GM21717 (cell line): ENCODE measurements at regions not wholly inside any gene's neighbourhood (a gene's known extent, or its start where the extent isn't known, plus 50 kb on each side); places are given as distances from the start of the nearest gene placed in this dataset.

ENCODE experiments used
- ATAC-seq: cut with Tn5 transposase; IDR thresholded peaks from one replicate; pipeline ENCODE4 v1.9.1; 2021; ENCODE audit warnings: mild to moderate bottlenecking, moderate library complexity; ENCODE audit not compliant: unreplicated experiment

DNA sequence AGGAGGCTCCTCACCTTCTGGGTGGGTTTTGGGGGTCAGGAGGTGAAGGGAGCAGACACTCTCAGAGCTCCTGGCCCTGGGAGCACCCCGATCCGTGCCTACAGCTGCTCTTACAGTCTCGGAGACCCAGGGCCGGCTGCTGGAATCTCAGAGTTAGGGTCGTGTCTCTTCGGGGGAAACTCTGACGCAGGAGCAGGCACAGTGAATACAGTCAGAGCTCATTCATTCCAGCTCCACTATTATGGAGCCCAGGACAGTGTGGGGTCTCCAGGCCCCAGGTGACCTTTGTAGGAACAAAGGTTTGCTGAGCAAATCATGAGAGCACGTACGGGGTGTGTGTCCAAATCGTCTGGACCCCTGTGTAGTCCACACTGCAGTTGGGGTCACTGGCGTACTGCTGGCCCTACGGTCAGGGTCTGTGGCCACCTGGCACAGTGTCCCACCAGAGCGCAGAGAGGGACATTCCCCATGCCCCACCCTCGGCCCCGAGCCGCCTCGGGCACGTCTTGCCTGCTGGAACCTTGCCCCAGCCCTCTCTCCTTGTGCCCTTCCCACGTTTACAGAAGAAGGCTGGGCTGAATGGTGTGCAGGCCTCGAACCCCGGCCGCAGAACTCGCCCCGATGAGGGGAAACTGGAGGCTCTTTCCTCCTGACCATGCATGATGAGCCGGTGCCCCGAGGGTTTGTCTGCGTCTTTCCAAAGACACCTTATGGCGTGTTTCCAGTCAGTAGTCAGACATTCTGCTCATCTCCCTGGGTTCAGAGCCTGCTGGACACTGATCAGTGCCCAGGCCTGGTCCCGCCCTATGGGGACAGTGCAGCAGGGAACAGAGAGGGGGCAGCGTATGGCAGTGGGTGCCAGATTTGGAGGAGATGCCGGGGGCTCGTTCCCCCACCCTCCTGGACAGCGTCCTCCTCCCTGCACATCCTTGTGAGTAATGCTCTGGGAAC, 1166.6 kb downstream of the BRD1 start:
- ATAC-seq: no peak

DNA sequence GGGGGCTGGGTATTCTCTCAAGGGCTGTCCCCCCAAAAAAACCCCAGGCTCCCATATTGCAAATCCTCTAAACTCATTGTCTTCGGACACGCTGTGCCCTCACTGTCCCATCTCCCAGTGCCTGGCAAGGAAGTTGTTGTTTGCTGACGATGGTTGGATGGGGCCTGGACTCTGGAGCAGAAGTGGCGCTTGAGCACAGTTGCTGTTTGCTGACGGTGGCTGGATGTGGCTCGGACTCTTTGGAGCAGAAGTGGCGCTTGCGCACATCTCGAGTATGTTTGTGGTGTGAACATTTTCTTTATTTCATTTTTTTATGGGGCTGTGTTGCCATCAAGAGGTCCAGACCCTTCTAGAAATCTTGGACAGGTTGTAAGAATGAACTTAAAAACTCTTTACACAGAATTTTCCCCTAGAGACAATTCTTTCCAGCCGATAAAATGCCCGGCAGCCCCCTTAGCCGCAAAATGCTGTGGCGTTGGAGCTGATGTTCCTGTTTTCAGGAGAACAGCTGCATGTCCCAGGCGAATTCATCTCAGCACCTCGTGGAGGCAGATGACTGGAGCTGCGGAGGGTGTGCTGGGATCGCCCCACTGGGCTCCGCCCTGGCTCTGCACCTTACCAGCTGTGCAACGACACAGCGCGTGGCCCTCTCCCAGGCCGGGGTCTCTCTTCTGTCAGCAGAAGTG, 1167.4 kb downstream of the BRD1 start:
- no peak for ATAC-seq

GRCh38 chr22:48659404-48659996, 1168.2 kb downstream of the BRD1 start:
- ATAC-seq: no peak

DNA sequence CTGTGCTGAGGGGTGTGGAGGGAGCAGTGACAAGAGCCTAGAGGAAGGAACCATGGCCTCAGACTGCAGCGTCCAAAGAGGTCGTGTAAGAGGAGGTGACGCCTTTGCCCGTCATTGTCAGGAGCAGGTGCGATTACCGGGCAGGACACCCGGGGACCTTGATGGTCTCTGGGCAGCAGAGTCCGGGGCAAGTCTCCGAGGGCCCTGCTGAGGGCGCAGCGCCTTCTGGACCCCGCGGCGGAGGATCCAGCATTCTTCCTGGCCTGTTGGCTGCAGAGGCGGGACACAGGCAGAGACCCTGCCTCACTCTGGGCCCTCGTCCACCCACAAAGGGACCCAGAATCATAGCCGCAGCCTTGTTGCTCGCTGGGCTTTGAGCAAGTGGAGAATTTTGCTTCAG, 1168.8 kb downstream of the BRD1 start:
- no peak for ATAC-seq

GRCh38 chr22:48658246-48658645, 1169.4 kb downstream of the BRD1 start:
- no peak for ATAC-seq

GRCh38 chr22:48654492-48654891, 1173.2 kb downstream of the BRD1 start:
- no peak for ATAC-seq

- no peak for ATAC-seq
Observed at GRCh38 chr22:48653929-48654328, 1173.7 kb downstream of the BRD1 start.

- no peak for ATAC-seq
Observed at GRCh38 chr22:48653306-48653705, 1174.4 kb downstream of the BRD1 start.

GRCh38 chr22:48652796-48653195, 1174.9 kb downstream of the BRD1 start:
- ATAC-seq: no peak

DNA sequence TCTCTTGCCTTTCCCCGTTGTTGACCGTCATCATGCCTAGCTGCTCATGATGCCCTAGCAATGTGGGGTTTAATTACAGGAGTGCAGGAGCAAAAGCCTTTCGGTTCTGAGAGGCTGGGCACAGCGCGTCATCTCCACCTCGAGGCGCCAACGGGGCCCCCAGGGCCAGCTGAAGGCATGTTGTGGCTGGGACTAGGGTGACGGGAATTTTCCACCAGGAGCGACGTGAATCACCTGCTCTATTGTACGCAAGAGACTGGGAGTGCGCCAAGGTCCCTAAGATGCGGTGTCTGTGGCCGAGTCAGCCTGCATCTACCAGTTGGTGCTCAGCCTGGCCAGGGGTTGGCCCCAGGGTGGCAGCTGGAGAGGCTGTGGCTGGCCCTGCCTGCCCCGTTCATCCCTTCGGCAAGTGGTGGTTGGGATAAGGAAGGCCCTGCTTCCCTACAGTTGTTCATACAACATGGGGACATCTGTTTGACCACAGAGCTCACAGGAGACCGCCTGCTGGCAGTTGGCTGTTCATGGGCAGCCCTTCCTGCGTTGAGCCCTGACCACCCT, 1175.6 kb downstream of the BRD1 start:
- ATAC-seq: no peak

DNA sequence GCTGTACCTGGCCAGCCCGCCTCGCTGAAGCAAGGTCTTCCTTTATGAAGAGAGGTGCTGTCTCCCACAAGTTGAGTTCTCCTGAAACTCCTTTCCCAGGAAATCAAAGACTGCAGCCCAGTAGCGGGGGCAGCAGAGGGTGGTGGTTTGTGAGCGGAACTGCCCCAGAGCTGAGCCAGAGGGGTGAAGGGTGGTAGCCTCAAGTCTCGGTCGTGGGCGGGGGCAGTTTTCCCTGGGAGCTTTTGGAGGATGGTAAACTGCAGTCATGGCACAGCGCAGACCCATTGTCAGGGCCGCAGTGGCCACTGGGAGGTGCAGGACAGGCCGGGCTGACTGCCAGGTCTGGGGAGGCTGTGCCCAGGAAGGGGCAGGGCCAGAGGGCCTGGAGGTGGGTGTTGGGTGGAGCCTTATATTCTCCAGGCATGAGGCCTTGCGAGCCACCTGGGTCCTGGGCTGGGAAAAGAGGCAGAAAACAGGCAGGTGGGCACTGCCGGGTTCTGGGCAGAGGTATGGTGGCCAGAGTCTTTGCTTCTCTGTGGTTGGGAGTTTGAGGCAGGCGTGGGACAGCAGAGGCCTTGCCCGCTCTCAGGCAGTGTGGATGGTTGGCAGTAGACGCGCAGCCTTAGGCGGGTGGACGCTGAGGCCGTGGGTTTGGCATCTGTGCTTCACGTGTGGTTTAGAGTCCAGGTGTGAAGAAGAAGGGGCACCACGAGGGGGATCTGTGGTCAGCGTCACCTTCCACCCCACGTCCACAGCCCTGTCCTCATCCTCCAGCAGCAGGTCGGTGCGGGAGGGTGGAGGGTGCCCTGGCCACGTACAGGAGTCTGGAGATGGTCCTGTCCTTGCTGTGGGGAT, 1176.4 kb downstream of the BRD1 start:
- no peak for ATAC-seq

GRCh38 chr22:48650323-48651035, 1177.2 kb downstream of the BRD1 start:
- no peak for ATAC-seq

DNA sequence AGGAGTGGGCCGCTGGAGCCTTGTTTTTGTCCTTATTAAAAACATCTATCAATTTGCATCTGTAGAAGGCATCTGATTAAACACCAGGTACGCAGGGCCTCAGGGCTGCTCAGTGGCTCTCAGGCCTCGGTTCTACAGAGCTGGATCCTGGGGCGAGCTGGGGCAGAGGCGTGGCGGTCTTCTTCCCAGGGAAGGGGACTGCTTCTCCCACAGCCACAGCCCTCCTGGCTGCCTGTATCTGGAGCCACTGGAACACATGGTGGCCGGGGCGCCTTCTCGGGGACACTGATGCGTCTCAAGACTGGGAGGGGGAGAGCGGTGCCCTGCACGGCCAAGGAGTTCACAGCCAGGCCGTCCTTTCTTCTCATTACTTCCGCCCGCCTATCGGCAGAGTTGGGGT, 1178.2 kb downstream of the BRD1 start:
- no peak for ATAC-seq

DNA sequence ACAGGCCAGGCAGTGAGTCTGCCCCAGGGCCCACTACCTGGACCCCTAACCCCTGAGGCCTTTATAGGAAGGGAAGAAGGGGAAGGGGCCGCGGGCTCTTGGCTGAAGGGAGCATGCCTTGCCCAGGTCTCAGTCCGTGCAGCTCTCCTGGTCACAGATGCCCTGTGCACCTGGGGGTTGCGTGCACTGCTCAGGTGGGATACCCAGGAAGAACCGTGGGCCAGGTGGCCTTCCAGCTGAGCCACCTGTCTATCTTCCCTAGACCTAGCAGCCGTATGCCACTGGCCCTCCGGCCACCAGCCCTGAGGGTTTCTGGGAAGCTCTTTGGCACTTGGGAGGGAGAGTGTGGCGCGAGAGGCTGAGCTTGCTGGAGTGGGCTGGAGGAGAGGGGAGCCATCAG, 1178.6 kb downstream of the BRD1 start:
- no peak for ATAC-seq

DNA sequence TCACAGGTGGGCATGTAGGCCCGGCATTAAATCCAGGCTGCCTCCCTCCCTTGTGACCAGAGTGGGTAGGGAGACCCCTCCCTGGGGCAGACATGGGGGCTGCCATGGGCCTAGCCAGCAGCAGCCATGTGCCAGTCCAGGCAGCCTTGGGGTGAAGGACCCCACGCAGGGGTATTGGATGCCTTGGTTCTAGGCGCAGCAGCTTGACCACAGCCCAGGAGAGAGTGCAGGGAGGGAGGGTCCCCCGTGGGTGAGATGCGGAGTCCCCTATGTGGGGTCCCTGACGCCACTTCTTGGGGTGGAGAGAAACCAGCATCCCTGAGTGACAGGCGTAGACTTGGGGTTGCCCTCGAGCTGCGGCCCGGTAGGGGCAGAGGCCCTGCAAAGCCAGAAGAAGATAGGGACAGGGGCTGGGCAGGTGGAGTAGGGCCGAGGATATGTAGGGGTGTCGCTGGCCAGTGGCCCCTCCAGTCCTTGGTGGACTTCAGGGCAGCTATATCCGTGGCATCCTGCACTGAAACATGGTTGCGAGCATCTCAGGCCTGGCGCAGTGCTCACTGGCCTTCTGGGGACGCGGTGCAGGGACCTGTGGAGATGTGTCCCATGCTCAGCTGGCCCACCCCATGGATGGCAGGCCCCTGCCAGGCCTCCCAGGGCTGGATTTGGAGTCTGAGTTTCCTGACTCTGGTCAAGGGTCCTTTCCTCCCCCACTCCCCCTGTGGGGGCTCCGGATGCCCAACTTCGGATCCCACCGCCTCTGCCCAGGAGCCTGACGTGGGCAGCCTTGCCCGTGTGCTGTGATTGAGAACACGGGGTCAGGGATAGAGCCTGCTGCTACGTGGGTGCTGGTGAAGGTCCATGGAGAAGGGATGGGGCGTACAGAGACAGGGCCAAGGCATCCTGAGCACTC, 1179.8 kb downstream of the BRD1 start:
- no peak for ATAC-seq

DNA sequence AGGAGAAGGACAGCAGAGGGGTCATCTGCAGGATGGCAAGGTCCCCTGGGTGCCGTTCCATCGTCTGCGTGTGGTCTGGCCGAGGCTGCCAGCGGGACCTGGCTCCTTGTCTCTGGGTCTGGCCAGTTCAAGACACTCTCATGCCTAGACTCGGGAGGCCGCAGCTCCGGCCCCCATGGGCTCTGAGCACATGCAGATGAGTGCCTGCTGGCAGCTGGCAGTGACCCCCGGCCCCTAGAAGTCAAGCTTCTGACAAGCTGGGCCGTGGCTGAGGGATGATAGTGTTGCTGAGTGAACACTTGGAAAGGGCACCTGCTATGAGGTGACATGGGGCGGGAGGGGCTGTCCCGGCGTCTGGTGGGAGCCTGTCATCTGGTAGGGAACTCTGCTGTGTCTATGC, 1180.6 kb downstream of the BRD1 start:
- no peak for ATAC-seq

GRCh38 chr22:48646216-48646925, 1181.3 kb downstream of the BRD1 start:
- no peak for ATAC-seq

DNA sequence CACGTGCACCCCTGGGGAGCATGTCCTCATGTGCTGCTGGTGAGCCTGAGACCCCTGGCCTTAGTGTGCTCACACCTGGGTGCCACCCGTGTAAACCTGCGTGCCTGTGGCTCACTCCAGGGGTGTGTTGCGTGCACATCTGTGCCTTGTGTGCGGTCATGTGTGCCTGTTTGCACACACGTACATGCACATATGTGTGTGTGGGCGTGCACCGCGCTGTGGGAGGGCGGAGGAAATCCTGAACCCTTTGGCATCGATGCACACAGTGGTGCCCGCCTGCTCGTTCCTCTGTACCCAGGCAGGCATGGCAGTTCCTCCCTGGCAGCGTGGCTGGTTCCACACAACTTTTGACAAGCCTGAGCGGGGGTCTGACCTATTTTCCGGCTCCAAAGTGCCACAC, 1181.9 kb downstream of the BRD1 start:
- no peak for ATAC-seq
